Smooth muscle cell (in vitro differentiated cells): ENCODE measurements at regions not wholly inside any gene's neighbourhood (a gene's known extent, or its start where the extent isn't known, plus 50 kb on each side); places are given as distances from the start of the nearest gene placed in this dataset.

Source experiments
- DNase-seq: peaks from one replicate; lab custom pipeline; 2025; ENCODE audit not compliant: unreplicated experiment; lab: John Stamatoyannopoulos, UW
- H2AFZ ChIP-seq: fragments of 200-600 bp; sonication (generic); 2 replicates; pipeline ENCODE4 v1.6.0; 2016; ENCODE audit warnings: antibody characterized with exemption, low read depth, mild to moderate bottlenecking
- H3F3A ChIP-seq: fragments of 200-600 bp; sonication (generic); 2 replicates; pipeline ENCODE4 v1.6.0; 2017; ENCODE audit warnings: antibody characterized with exemption, low read depth
- H3K27ac ChIP-seq: fragments of 200-600 bp; sonication (generic); 2 replicates; pipeline ENCODE4 v1.5.1; 2016; ENCODE audit warnings: low read depth, mild to moderate bottlenecking
- H3K27me3 ChIP-seq: fragments of 200-600 bp; sonication (generic); 2 replicates; pipeline ENCODE4 v1.6.1; 2016; ENCODE audit warnings: low read depth, mild to moderate bottlenecking
- H3K36me3 ChIP-seq: fragments of 200-600 bp; sonication (generic); 2 replicates; pipeline ENCODE4 v1.5.1; 2016; ENCODE audit warnings: low read depth
- H3K4me1 ChIP-seq: fragments of 200-600 bp; sonication (generic); 2 replicates; pipeline ENCODE4 v1.5.1; 2016; ENCODE audit warnings: low read depth
- H3K4me2 ChIP-seq: fragments of 200-600 bp; sonication (generic); 2 replicates; pipeline ENCODE4 v1.6.0; 2016; ENCODE audit warnings: mild to moderate bottlenecking
- H3K4me3 ChIP-seq: fragments of 200-600 bp; sonication (generic); 2 replicates; pipeline ENCODE4 v1.5.1; 2016; ENCODE audit warnings: mild to moderate bottlenecking
- H3K79me2 ChIP-seq: fragments of 200-600 bp; sonication (generic); 2 replicates; pipeline ENCODE4 v1.6.0; 2016; ENCODE audit warnings: low read depth, mild to moderate bottlenecking
- H3K9ac ChIP-seq: fragments of 200-600 bp; sonication (generic); 2 replicates; pipeline ENCODE4 v1.6.0; 2016; ENCODE audit warnings: low read depth
- H3K9me3 ChIP-seq: fragments of 200-600 bp; sonication (generic); replicated peaks from 2 replicates; pipeline ENCODE4 v1.5.1; 2016; ENCODE audit warnings: low read depth
- H4K20me1 ChIP-seq: fragments of 200-600 bp; sonication (generic); 2 replicates; pipeline ENCODE4 v1.6.0; 2016; ENCODE audit warnings: low read depth
- WGBS: methylation state at CpG from one replicate; pipeline ENCODE4 v1.1.7; 2016; ENCODE audit warnings: low lambda C conversion rate; 5-methylcytosine and 5-hydroxymethylcytosine counted together
- TF ChIP-seq, protein P1 (sequence below): fragments of 200-600 bp; sonication (generic); IDR thresholded peaks from 2 replicates; pipeline ENCODE4 v1.5.1; 2017; ENCODE audit warnings: borderline replicate concordance, mild to moderate bottlenecking, antibody characterized with exemption; ENCODE audit not compliant: insufficient read depth, poor library complexity, severe bottlenecking

DNA sequence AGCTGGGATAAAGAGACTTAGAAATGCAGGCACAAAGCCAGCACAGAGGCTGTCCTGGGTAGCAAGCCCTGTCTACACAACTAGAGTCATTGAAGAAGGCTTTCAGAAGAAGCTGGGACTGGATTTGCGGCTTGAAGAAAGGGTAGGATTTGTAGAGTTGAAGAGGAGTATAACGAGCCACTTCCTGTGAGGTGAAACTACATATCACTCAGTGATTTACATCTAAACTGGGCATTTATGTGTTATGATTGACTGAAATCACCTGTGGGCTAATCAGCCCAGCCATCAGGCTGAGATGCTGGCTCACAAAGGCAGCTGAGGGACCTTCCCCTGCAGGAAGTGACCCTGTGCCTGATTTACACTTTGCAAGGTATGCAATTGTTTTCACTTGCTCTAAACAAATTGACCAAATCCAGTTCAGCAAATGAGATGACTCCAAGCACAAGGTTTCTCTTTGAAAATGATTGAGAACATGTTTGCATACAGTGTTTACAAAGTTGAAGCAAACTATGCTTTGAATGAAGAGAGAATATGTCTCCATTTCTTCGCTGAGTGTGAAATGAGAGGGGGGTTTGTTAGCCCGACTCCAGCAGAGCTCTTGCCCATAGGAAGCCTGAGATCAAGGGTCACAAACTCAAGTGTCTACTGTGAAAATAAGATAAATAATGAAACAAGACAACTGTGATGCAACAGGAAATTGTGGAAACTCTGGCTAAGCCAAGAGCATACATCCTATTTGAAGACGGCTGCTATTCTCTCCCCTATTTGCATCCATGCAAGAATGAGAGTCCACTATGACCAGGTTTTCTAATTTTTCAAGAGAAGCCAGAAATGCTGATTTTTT lies 69.3 kb upstream of the HK2 start:
- H3K36me3 ChIP-seq, result no peaks in the 10 kb centered on the region
- no peaks in the 10 kb centered on the region for H3K27me3 ChIP-seq
- H3K9me3 ChIP-seq, result no peaks in the 10 kb centered on the region
- 61% methylated on average over 5 of the region's 5 CpGs for WGBS
- H3K9ac ChIP-seq, result no peak overlapping the region
- peak overlapping the region; percentile 49 for H3K4me2 ChIP-seq
- no peak for DNase-seq
- peak overlapping the region; percentile 48 for H3K27ac ChIP-seq
- H2AFZ ChIP-seq, result peak overlapping the region; percentile 65
- peaks cover 18% of the 10 kb centered on the region for H3K4me1 ChIP-seq
- TF ChIP-seq, protein P1, sequence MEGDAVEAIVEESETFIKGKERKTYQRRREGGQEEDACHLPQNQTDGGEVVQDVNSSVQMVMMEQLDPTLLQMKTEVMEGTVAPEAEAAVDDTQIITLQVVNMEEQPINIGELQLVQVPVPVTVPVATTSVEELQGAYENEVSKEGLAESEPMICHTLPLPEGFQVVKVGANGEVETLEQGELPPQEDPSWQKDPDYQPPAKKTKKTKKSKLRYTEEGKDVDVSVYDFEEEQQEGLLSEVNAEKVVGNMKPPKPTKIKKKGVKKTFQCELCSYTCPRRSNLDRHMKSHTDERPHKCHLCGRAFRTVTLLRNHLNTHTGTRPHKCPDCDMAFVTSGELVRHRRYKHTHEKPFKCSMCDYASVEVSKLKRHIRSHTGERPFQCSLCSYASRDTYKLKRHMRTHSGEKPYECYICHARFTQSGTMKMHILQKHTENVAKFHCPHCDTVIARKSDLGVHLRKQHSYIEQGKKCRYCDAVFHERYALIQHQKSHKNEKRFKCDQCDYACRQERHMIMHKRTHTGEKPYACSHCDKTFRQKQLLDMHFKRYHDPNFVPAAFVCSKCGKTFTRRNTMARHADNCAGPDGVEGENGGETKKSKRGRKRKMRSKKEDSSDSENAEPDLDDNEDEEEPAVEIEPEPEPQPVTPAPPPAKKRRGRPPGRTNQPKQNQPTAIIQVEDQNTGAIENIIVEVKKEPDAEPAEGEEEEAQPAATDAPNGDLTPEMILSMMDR, result no peak
- no peaks in the 10 kb centered on the region for H4K20me1 ChIP-seq
- no peaks in the 10 kb centered on the region for H3K79me2 ChIP-seq
- peaks cover 5% of the 10 kb centered on the region for H3F3A ChIP-seq
- H3K4me3 ChIP-seq, result no peak overlapping the region

DNA sequence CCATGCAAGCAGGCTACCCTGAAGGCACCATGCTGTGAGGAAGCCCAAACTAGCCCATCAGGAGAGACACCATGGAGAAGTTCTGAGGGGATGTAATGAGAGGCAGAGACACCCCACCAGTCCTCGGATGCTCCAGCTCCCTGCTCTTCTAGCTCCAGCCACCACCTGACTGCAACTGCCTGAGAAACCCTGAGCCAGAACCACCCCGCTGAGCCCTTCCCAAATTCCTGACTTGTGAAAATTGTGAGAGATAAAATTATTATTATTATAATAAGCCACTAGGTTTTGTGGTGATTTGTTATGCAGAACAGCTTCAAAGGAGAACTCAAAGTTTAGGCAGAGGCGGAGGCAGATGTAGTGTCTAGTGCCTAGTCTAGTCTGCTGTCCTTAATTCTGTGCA lies 67.1 kb upstream of the HK2 start:
- Histone ChIP-seq H2AFZ (no peak overlapping the region), H3K4me3 (no peak overlapping the region), H3K27me3 (no peaks in the 10 kb centered on the region), H3F3A (peaks cover 5% of the 10 kb centered on the region), H3K4me2 (no peak overlapping the region), H3K9ac (no peak overlapping the region), H3K27ac (no peak overlapping the region), H4K20me1 (no peaks in the 10 kb centered on the region), H3K4me1 (peaks cover 18% of the 10 kb centered on the region), H3K36me3 (no peaks in the 10 kb centered on the region), H3K79me2 (no peaks in the 10 kb centered on the region), H3K9me3 (no peaks in the 10 kb centered on the region)
- DNase-seq, result no peak
- WGBS, result 95% methylated on average over 3 of the region's 3 CpGs
- TF ChIP-seq, protein P1, result no peak

DNA sequence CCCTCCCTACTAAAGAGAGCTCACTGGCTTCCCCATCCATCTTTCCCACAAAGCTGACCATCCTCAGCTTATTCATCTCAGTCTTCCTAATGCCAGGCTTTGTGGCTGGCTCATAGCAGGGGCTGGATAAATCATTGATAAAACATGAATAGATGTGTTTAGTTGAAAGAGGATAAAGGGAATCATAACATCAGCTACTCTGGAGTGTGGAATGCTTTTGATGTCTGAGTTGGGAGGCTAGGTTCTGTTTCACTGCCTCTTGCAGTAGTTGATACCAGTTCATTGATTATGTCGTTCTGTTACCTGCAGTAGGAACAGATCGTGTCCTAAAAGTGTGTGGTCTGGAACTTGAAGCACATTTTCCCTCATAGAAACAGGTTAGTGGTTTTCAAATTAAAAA lies 66.3 kb upstream of the HK2 start:
- DNase-seq, result no peak
- H2AFZ ChIP-seq, result no peak overlapping the region
- 44% methylated on average over 2 of the region's 2 CpGs for WGBS
- no peak overlapping the region for H3K4me3 ChIP-seq
- peak overlapping the region; percentile 73 for H3K27ac ChIP-seq
- H3K9me3 ChIP-seq, result no peaks in the 10 kb centered on the region
- peak overlapping the region; percentile 71 for H3K4me2 ChIP-seq
- no peaks in the 10 kb centered on the region for H4K20me1 ChIP-seq
- no peaks in the 10 kb centered on the region for H3K36me3 ChIP-seq
- TF ChIP-seq, protein P1, result no peak
- no peaks in the 10 kb centered on the region for H3K27me3 ChIP-seq
- peaks cover 18% of the 10 kb centered on the region for H3K4me1 ChIP-seq
- no peak overlapping the region for H3K9ac ChIP-seq
- H3K79me2 ChIP-seq, result no peaks in the 10 kb centered on the region
- H3F3A ChIP-seq, result peaks cover 5% of the 10 kb centered on the region
